ENCODE measurements at regions not wholly inside any gene's neighbourhood (a gene's known extent, or its start where the extent isn't known, plus 50 kb on each side); places are given as distances from the start of the nearest gene placed in this dataset.
A peak's percentile ranks its signal among the peaks of the same experiment; 100 is the strongest.

DNA sequence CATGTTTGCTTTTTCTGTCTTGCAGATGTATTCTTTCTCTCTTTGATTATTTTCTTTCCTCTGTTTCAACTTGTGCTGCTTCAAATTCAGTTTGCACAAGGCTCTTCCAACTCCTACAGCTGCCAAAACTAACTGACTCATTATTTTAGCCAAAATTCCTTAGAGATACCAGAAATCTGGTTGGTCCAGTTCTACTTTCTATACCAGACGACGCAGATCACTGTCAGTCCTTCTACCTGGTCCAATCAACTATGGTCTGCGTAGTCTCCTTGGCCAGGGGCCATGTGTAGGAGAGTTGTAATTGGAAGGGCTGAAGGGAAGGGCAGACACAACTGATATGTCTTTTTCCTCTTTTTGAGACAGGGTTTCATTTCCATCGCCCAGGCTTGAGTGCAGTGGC is 51.9 kb upstream of the JAK2 start:
- Histone ChIP-seq H3K36me3 (no peaks in the 10 kb centered on the region), H3K27ac (peak overlapping the region in 1 of 2 donors; percentile 38), H3K4me3 (no peak overlapping the region), H3K4me1 (peaks cover 0 to 4% of the 10 kb centered on the region in 2 donors), H3K9me3 (no peaks in the 10 kb centered on the region), H3K27me3 (no peaks in the 10 kb centered on the region)
- peak; percentile 19 to 49 for DNase-seq
- TF ChIP-seq, protein P1, sequence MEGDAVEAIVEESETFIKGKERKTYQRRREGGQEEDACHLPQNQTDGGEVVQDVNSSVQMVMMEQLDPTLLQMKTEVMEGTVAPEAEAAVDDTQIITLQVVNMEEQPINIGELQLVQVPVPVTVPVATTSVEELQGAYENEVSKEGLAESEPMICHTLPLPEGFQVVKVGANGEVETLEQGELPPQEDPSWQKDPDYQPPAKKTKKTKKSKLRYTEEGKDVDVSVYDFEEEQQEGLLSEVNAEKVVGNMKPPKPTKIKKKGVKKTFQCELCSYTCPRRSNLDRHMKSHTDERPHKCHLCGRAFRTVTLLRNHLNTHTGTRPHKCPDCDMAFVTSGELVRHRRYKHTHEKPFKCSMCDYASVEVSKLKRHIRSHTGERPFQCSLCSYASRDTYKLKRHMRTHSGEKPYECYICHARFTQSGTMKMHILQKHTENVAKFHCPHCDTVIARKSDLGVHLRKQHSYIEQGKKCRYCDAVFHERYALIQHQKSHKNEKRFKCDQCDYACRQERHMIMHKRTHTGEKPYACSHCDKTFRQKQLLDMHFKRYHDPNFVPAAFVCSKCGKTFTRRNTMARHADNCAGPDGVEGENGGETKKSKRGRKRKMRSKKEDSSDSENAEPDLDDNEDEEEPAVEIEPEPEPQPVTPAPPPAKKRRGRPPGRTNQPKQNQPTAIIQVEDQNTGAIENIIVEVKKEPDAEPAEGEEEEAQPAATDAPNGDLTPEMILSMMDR (IDR thresholded peaks at IDR 0.05) = no peak
- TF ChIP-seq POLR2A (IDR thresholded peaks at IDR 0.05) = no peak
- intact Hi-C loops (cut with DNase I; ENCODE audit: low total_unique reads) = no loop called here

DNA sequence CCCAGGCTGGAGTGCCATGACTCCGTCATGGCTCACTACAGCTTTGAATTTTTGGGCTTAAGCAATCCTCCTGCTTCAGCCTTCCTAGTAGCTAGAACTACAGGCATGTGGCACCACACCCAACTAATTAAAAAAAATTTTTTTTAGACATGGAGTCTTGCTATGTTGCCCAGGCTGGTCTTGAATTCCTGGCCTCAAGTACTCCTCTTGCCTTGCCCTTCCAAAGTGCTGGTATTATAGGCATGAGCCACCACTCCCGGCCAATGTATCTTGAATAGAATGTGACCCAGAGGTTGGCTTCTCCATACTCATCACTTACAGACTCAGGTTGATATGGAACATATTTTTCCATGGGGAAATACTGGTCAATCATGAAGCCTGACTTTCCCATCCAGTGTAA is 51.2 kb upstream of the JAK2 start:
- no peaks in the 10 kb centered on the region for H3K9me3 ChIP-seq
- no peaks in the 10 kb centered on the region for H3K27me3 ChIP-seq
- H3K27ac ChIP-seq = peak overlapping the region in 1 of 2 donors; percentile 38
- no peak for DNase-seq
- TF ChIP-seq, protein P1 (IDR thresholded peaks at IDR 0.05) = no peak
- no peak for TF ChIP-seq POLR2A (IDR thresholded peaks at IDR 0.05)
- intact Hi-C loops (cut with DNase I; ENCODE audit: low total_unique reads) = no loop called here
- no peaks in the 10 kb centered on the region for H3K36me3 ChIP-seq
- no peak overlapping the region for H3K4me3 ChIP-seq
- H3K4me1 ChIP-seq = peaks cover 0 to 4% of the 10 kb centered on the region in 2 donors

DNA sequence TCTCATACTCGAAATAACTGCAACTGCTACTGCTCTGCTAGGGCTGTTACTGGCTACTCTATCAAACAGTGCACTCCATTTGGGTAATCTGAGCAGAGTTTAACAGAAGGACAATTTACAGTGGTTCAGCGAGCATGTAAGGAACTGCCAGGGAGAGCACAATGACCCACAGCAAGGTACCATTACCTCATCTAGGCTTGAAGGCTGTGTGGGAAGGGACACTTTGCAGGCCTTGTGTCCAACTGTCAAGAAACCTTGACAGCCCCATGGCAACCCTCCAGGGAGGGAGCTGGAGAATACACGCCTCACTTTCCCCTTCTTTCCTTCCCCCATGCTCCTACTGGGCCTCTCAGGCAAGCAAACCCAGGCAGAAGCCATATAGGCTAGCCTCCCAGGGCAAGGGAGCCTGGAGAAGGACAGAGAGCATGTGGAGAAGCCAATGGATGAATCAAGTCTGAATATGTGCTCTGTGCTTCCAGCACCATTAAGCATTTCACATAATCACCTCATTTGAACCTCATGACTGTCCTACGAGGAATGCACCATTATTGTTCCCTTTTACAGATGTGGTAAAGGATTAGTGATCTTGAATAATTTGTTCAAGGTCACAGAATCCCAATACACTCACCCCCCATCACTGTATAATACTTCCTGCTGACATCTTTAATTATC is 49.9 kb upstream of the JAK2 start:
- H3K27ac ChIP-seq = no peak overlapping the region
- peaks cover 0 to 4% of the 10 kb centered on the region in 2 donors for H3K4me1 ChIP-seq
- H3K4me3 ChIP-seq = no peak overlapping the region
- H3K9me3 ChIP-seq = no peaks in the 10 kb centered on the region
- intact Hi-C loops (cut with DNase I; ENCODE audit: low total_unique reads) = no loop called here
- H3K36me3 ChIP-seq = no peaks in the 10 kb centered on the region
- no peak for TF ChIP-seq POLR2A (IDR thresholded peaks at IDR 0.05)
- TF ChIP-seq, protein P1 (IDR thresholded peaks at IDR 0.05) = no peak
- H3K27me3 ChIP-seq = no peaks in the 10 kb centered on the region
- peak in 1 of 2 donors; percentile 18 for DNase-seq

Data from uterus (tissue), 3 donors.